GM12891 (cell line): ENCODE measurements at regions not wholly inside any gene's neighbourhood (a gene's known extent, or its start where the extent isn't known, plus 50 kb on each side); places are given as distances from the start of the nearest gene placed in this dataset.

ENCODE experiments used
- POLR2A ChIP-seq: IDR thresholded peaks from 2 replicates; pipeline ENCODE4 v1.6.1; 2011; ENCODE audit warnings: low read depth, low read length, control low read depth
- POLR2AphosphoS5 ChIP-seq: IDR thresholded peaks from 2 replicates; pipeline ENCODE4 v1.6.1; 2011; ENCODE audit warnings: low read depth, low read length, control low read depth

DNA sequence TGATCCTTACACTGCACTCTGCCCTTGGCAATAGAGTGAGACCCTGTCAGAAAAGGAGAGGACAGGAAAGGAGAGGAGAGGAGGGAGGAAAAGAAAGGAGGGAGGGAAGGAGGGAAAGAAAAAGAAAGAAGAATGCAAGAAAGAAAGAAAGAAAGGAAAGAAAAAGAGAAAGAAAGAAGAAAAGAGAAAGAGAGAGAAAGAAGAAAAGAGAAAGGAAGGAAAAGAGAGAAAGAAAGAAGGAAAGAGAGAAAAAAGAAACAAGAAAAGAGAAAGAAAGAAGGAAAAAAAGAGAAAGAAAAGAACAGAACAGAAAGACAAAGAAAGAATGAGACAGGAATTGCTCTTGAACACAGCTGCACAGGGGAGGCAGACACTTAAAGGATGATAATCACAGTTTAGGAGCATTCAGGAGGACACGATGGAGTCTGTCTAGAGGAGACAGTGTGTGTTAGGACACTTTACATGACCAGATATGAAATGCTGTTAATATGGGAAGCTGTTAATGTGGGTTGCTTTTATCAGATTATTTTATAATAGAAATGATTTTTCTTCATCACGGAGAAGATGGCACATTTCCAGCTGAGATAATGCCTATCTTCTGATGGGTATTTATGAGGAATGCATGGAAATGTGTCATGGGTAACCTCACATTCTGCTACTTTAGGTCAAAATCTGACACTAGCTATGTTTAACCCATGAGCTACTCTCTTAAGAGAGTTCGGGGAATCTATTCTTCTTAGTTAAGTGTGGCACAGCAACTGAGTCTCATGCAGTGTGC lies 160.5 kb downstream of the BAMBI start:
- TF ChIP-seq POLR2AphosphoS5 (no peak), POLR2A (no peak)
